HepG2 (cell line): ENCODE measurements at regions not wholly inside any gene's neighbourhood (a gene's known extent, or its start where the extent isn't known, plus 50 kb on each side); places are given as distances from the start of the nearest gene placed in this dataset.
A peak's percentile ranks its signal among the peaks of the same experiment; 100 is the strongest.

Experiments used
- BCL6 ChIP-seq: IDR thresholded peaks from 2 replicates; pipeline ENCODE4 v1.6.1; 2016; ENCODE audit warnings: missing genetic modification reagents, missing compliant biosample characterization
- HOXA5 ChIP-seq: sonication (generic); formaldehyde crosslinking; IDR thresholded peaks from 2 replicates; pipeline ENCODE4 v1.4.0; 2020; ENCODE audit warnings: missing genetic modification reagents
- JUN ChIP-seq: sonication (generic); formaldehyde crosslinking; IDR thresholded peaks from 2 replicates; pipeline ENCODE4 v1.4.0; 2020; ENCODE audit warnings: mild to moderate bottlenecking, missing genetic modification reagents
- MLLT10 ChIP-seq: sonication (generic); formaldehyde crosslinking; IDR thresholded peaks from 2 replicates; pipeline ENCODE4 v1.4.0; 2020; ENCODE audit warnings: missing genetic modification reagents
- MXD4 ChIP-seq: IDR thresholded peaks from 2 replicates; pipeline ENCODE4 v1.6.1; 2016; ENCODE audit warnings: mild to moderate bottlenecking, missing biosample characterization, missing genetic modification reagents
- NFE2 ChIP-seq: sonication (generic); formaldehyde crosslinking; IDR thresholded peaks from 2 replicates; pipeline ENCODE4 v1.4.0; 2020; ENCODE audit warnings: missing genetic modification reagents
- PAWR ChIP-seq: sonication (generic); formaldehyde crosslinking; IDR thresholded peaks from 2 replicates; pipeline ENCODE4 v1.4.0; 2020; ENCODE audit warnings: missing genetic modification reagents, mild to moderate bottlenecking, borderline replicate concordance
- POLR2G ChIP-seq: fragments of 200-400 bp; formaldehyde crosslinking; IDR thresholded peaks from 2 replicates; pipeline ENCODE4 v1.6.1; 2018; ENCODE audit warnings: mild to moderate bottlenecking, low read depth, low read length, moderate library complexity
- RELA ChIP-seq: sonication (generic); formaldehyde crosslinking; IDR thresholded peaks from 2 replicates; pipeline ENCODE4 v1.4.0; 2020; ENCODE audit warnings: missing genetic modification reagents
- SOX6 ChIP-seq, 2 experiments: fragments of 450-650 bp in 1 of 2; sonication (generic) in 1 of 2; formaldehyde crosslinking in 1 of 2; IDR thresholded peaks; 2 replicates each; pipeline versions ENCODE4 v1.4.0 to v1.6.1; 2017 to 2020; ENCODE audit warnings: antibody characterized with exemption in 1 of 2, mild to moderate bottlenecking in 1 of 2, missing genetic modification reagents in 1 of 2
- SP5 ChIP-seq: IDR thresholded peaks from 2 replicates; pipeline ENCODE4 v1.6.1; 2016; ENCODE audit warnings: low read depth, borderline replicate concordance
- U2AF2 ChIP-seq: fragments of 200-400 bp; formaldehyde crosslinking; IDR thresholded peaks from 2 replicates; pipeline ENCODE4 v1.6.1; 2017; ENCODE audit warnings: low read depth, mild to moderate bottlenecking, low read length
- ZNF121 ChIP-seq: sonication (generic); formaldehyde crosslinking; IDR thresholded peaks from 2 replicates; pipeline ENCODE4 v1.5.0; 2020; ENCODE audit warnings: mild to moderate bottlenecking, missing genetic modification reagents
- ZNF33B ChIP-seq: sonication (generic); formaldehyde crosslinking; IDR thresholded peaks from 2 replicates; pipeline ENCODE4 v1.5.1; 2020; ENCODE audit warnings: mild to moderate bottlenecking, missing genetic modification reagents
- ZNF569 ChIP-seq: sonication (generic); formaldehyde crosslinking; IDR thresholded peaks from 2 replicates; pipeline ENCODE4 v1.5.0; 2020; ENCODE audit warnings: mild to moderate bottlenecking, missing genetic modification reagents, moderate library complexity, borderline replicate concordance
- TF ChIP-seq, protein P1 (sequence below): sonication (generic); IDR thresholded peaks from 2 replicates; pipeline ENCODE4 v1.6.1; 2016; ENCODE audit warnings: low read depth, borderline replicate concordance
- TF ChIP-seq, protein P2 (sequence below): sonication (generic); formaldehyde crosslinking; IDR thresholded peaks from 2 replicates; pipeline ENCODE4 v1.8.1; 2022; ENCODE audit warnings: low read depth, mild to moderate bottlenecking, missing genetic modification reagents
- TF ChIP-seq, protein P3 (sequence below): sonication (generic); formaldehyde crosslinking; IDR thresholded peaks from 2 replicates; pipeline ENCODE4 v1.4.0; 2020; ENCODE audit warnings: mild to moderate bottlenecking, missing genetic modification reagents
- TF ChIP-seq, protein P4 (sequence below): IDR thresholded peaks from 2 replicates; pipeline ENCODE4 v1.6.1; 2016; ENCODE audit warnings: low read depth

DNA sequence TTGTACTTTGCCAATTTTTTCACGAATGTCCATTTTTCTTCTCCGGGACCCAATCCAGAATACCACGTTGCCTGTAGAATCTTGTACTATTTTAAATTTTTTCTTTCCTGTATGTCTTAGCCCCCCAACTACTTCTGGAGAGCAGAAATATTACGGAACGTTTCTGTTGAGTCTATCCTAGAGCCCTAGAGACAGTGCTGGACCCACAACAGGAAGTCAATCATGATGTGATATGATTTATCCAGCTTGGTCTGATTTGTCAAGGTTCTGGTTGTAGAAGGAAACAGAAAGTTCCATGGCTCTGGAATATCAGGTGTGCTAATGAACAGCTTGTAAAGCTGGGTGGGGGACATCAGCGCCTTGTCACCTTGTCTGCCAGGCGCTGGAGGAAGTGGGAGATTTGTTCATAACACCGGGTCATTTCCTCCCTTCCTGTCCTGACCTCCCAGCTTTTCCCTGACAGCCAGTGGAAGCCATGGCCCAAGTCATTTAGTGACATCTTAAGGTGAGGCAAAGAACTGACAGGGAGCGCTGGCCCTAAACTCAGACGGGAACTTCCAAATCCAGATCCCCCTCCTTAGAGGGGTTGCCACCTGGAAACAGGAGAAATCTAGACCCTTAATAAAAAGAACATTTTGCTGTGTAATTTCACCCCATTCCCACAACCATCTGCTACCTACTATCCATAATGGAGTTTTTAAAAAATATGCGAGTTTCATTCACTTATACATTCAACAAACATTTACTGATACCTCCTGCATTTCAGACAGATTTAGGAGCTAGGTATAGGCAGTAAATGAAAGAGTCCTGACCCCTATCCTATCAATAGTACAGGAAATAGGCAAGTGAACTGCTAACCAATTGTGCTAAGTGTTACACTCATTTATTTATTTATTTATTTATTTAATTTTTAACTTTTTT is 130.5 kb downstream of the ZFP64 start (continued):
- TF ChIP-seq SOX6 (IDR thresholded peaks at IDR 0.05) (no peak), SOX6 (CRISPR knock-in tag; IDR thresholded peaks at IDR 0.05) (0 out of 2 replicates have a peak, but pooled peaks have one; percentile 25), RELA (CRISPR knock-in tag) (no peak), ZNF121 (CRISPR knock-in tag) (no peak), U2AF2 (no peak), PAWR (CRISPR knock-in tag) (no peak), BCL6 (no peak), NFE2 (CRISPR knock-in tag) (no peak), MLLT10 (no peak), JUN (CRISPR knock-in tag) (no peak), ZNF569 (CRISPR knock-in tag) (no peak), SP5 (peak; percentile 29; the same call in 1 of the 2 replicates), HOXA5 (no peak), ZNF33B (CRISPR knock-in tag) (no peak), POLR2G (no peak), MXD4 (CRISPR knock-in tag) (no peak)
- TF ChIP-seq, protein P1, sequence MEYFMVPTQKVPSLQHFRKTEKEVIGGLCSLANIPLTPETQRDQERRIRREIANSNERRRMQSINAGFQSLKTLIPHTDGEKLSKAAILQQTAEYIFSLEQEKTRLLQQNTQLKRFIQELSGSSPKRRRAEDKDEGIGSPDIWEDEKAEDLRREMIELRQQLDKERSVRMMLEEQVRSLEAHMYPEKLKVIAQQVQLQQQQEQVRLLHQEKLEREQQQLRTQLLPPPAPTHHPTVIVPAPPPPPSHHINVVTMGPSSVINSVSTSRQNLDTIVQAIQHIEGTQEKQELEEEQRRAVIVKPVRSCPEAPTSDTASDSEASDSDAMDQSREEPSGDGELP: no peak
- TF ChIP-seq, protein P2, sequence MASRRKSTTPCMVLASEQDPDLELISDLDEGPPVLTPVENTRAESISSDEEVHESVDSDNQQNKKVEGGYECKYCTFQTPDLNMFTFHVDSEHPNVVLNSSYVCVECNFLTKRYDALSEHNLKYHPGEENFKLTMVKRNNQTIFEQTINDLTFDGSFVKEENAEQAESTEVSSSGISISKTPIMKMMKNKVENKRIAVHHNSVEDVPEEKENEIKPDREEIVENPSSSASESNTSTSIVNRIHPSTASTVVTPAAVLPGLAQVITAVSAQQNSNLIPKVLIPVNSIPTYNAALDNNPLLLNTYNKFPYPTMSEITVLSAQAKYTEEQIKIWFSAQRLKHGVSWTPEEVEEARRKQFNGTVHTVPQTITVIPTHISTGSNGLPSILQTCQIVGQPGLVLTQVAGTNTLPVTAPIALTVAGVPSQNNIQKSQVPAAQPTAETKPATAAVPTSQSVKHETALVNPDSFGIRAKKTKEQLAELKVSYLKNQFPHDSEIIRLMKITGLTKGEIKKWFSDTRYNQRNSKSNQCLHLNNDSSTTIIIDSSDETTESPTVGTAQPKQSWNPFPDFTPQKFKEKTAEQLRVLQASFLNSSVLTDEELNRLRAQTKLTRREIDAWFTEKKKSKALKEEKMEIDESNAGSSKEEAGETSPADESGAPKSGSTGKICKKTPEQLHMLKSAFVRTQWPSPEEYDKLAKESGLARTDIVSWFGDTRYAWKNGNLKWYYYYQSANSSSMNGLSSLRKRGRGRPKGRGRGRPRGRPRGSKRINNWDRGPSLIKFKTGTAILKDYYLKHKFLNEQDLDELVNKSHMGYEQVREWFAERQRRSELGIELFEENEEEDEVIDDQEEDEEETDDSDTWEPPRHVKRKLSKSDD: no peak
- TF ChIP-seq, protein P3, sequence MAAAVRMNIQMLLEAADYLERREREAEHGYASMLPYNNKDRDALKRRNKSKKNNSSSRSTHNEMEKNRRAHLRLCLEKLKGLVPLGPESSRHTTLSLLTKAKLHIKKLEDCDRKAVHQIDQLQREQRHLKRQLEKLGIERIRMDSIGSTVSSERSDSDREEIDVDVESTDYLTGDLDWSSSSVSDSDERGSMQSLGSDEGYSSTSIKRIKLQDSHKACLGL (CRISPR knock-in tag): no peak
- TF ChIP-seq, protein P4, sequence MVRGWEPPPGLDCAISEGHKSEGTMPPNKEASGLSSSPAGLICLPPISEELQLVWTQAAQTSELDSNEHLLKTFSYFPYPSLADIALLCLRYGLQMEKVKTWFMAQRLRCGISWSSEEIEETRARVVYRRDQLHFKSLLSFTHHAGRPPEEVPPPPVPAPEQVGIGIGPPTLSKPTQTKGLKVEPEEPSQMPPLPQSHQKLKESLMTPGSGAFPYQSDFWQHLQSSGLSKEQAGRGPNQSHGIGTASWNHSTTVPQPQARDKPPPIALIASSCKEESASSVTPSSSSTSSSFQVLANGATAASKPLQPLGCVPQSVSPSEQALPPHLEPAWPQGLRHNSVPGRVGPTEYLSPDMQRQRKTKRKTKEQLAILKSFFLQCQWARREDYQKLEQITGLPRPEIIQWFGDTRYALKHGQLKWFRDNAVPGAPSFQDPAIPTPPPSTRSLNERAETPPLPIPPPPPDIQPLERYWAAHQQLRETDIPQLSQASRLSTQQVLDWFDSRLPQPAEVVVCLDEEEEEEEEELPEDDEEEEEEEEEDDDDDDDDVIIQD: no peak
